ENCODE measurements at regions not wholly inside any gene's neighbourhood (a gene's known extent, or its start where the extent isn't known, plus 50 kb on each side); places are given as distances from the start of the nearest gene placed in this dataset.

DNA sequence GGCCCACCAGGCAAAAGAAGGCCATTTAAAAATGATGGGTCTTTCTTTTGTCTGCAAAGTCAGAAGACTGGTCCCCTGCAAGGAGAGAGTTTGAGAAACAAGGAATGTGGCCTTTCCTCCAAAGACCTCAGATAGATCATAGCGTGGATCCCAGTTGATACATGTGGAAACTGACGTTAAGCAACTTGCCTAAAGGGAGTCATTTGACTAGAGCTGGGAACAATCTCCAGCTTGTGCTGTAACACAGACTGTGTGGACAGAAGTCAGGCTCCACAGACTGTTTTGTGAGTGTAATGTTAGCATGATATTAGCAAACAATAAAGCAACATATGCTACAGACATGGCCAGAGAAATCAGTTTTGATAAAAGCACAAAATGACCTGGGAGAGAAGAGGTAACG lies 140.4 kb upstream of the CITED2 start:
- DNase-seq (ENCODE audit: low read depth): no peak

- no peak for DNase-seq (ENCODE audit: low read depth)
Measured at GRCh38 chr6:139510040-139510790, 135.8 kb upstream of the CITED2 start.

DNA sequence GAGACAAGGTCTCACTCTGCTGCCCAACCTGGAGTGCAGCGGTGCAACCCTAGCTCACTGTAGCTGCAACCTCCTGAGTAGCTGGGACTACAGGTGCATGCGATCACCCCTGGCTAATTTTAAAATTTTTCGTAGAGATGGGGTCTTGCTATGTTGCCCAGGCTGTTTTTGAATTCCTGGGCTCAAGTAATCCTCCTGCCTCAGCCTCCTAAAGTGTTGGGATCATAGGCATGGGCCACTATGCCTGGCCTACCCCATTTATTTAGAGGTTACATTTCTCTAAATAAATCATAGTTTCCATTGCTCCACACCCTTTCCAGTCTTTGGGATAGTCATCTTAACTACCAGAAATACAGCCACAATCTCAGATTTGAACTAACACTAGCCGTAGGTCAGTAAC lies 134.7 kb upstream of the CITED2 start:
- DNase-seq (ENCODE audit: low read depth): no peak

DNA sequence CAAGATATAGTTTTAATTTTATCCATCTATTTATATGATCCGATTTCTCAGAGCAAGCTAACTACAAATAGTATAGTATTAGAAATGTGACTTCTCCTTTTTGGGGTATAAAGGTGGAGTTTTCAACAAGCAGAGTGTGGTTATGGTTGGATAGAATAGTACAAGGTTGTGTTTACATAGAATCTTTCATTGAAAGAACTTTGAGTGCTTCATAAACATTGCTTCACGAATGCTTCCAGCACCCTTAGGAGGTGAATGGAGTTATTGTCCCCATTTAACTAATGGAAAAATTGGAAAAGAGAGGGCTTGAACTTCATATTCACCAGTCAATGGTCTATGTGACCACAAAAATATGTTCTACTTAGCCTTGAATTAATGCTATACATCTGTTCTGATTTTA lies 134.1 kb upstream of the CITED2 start:
- DNase-seq (ENCODE audit: low read depth): no peak

DNA sequence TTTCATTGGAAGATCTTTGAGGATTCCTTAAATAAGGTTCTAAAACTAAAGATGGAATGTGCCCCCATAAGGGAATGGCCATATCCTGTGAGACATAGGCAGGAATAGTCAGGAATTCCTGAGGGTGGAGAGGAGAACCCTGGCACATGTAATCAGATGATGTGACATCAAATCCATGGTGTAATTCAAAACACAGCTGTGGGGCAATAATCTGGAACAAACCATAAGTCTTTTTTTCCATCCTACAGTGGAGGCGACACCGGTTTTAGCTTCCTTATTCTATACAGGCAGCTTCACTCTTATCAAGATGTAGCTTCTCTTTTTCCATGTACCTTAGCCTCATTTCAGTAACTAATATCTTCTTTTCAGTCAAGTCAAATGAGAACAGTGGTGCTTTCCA lies 133.6 kb upstream of the CITED2 start:
- DNase-seq (ENCODE audit: low read depth): no peak

DNA sequence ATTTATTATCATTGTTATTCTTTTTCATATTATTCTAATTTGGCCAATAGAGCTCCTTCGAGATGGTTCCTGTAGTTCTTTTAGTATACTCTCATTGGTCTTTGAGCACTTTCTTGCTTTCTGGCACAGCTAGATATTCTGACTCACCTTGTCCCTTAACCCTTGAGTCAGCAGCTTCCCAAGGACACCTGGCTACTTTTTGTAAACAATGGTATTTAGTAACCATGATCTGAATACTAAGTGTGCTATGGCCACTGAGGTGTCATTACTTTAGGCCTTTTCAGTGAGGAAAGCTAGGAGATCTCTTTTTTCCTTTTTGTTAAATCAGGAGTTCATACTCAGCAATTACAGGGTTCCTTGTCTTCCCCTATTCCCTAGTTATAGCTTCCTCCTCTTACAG lies 126.5 kb upstream of the CITED2 start:
- DNase-seq (ENCODE audit: low read depth): peak; percentile 27

DNA sequence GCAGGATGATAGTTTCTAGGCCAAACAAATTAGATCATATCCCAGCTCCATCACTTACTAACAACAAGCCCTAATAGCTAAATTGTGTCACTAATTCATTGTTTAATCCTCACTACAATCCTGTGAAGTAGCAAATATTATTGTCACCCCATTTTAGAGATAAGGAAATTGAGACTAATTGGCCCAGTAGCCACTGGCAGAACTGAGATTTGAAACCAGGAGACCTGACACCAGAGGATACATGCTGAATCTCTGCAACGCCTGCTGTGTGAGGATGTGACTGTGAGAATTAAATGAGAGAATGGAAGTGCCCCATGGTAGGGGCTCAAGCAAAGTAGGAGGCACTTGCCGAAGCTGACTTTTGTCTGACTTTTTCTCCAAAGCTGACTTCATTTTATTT lies 124.3 kb upstream of the CITED2 start:
- no peak for DNase-seq (ENCODE audit: low read depth)

DNA sequence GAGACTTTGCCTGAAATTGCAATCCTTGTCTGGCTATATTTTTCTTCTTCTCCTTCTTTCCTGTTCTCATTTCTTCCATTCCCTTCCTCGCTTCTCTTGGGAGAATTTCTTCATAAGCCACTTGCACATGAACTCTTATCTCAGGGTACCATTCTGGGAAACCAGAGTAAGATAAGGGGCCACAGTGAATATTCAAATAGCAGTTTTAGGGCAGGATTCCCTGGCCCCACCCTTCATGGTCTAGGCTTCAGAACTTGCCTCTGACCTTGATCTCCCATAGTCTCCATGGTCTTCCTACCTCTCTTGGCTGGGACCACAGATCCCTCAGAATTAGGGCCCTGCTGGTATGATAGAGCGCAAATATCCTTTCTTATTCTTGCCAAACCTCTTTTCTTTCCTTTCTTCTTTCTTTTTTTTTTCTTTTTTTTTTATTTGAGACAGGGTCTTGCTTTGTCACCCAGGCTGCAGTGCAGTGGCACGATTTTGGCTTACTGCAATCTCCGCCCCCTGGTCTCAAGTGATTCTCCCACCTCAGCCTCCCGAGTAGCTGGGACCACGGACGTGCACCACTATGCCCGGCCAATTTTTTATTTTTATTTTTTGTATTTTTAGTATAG lies 123.0 kb upstream of the CITED2 start:
- no peak for DNase-seq (ENCODE audit: low read depth)

DNA sequence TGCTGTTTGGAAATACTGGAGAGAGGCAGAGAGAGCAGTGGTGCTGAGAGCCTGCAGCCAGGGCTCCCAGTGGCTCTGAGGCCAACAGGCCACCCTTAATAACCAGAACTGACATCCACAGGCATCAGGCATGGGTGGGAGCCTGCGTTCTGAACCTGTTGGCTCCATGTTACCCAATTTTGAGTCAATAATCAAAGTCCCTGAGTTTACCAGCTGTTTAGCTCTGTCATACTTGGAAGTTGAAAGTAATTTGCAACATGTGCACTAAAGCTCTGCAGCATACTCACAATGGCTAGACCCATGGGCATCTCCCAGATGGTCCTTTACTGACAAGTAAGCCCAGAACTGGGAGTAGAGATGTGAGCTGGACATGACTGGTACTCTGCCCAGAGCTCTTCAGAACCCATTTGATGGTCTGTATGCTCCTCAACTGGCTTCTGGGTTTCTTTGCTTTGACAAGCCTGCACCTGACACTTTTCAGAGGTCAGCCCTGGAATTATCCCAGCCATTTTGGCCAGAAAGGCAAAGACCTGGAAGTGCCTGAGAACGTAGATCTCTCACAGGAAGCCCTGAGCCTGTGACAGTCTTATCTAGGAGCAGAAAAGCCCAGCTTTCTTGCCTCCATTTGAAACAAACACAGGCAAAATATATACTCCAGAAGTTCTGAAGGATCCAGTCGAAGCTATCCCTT lies 122.4 kb upstream of the CITED2 start:
- no peak for DNase-seq (ENCODE audit: low read depth)

DNA sequence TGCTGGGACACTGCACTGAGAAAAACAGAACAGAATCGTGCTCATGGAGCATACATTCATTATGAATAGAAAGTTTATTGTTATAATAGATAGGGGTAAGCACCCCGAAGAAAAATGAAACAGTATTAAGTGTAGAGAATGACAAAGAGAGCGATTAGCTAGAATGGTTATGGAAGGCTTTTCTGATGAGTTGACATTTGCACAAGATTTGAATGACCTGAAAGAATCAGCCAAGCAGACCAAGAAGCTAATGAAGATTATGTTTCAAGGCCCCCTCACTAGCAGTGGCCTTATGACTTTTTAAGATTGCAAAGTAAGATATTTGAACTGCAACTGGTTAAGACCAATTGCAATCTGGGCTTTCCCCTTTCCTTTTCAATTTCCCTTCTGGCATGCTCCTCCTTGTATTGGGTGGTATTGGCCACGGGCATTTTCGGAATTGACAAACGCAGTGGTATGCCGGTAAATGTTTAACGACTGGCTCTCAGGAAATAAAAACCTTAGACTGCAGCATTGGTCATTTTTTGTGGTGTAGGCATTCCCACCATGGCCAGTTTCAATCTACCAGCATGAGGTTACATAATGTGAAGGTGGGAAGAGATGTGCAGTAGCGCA lies 120.0 kb upstream of the CITED2 start:
- no peak for DNase-seq (ENCODE audit: low read depth)

GRCh38 chr6:139490482-139490881 lies 116.0 kb upstream of the CITED2 start:
- DNase-seq (ENCODE audit: low read depth): peak; percentile 17

DNA sequence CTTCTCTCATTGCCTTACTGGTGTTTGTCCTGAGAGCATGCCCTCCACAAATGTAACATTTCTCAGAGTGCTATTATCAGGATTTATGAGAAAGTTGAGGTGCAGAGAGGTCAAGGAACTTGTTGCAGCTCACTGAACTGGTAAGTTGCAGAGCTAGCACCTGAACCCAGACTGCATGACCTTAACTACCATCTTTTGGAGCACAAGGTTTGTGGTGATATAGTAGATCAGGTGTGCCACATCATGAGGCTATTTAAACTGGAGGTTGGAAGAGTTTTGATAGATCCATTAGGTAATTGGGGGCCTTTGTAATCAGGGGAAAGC lies 112.0 kb upstream of the CITED2 start:
- no peak for DNase-seq (ENCODE audit: low read depth)

DNA sequence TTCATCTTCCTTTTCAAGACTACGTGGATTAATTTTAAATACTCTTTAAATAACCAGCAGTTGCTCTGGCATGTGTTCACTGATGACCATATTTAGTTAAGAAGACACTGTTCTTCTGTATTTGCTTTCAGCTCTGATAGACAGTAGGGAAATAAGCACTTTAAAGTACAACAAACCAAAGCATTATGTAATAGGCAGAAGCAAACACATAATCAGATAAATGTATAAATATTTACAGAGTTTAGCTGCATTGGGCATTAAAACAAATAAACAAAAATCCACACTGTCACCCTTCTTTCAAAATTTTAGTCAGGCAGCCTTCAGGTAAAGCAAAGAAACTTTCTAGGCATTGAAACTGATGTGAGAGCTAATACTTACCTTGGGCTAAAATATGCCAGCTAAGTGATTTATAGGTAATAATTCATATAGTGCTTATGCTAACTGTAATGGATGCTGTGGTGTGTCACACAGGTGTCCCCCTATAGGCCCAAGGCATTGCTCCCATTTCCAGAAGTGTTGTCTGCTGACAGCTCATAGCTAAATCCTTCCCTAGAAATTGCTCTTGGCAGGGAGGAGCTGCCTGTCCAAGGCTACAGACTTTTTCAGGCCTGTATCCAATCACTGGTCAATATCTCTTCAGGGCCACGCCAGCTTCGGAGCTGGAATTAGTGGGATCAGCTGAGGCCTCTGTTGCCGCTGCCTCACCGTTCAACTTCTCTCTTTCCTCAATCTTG lies 111.5 kb upstream of the CITED2 start:
- DNase-seq (ENCODE audit: low read depth): no peak

DNA sequence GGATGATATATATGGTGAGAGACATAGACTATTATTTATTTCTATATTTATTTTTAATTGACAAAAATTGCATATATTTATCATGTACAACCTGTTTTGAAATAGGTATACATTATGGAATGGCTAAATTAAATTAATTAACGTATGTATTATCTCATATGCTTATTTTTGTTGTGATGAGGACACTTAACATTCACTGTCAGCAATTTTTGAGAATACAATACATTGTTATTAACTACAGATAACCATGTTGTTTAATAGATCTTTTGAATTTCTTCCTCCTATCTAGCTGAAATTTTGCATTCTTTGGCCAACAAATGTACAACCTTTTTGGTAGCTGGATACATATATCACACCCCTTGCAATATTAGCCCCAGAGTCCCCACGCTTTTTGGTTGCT lies 110.7 kb upstream of the CITED2 start:
- no peak for DNase-seq (ENCODE audit: low read depth)

DNA sequence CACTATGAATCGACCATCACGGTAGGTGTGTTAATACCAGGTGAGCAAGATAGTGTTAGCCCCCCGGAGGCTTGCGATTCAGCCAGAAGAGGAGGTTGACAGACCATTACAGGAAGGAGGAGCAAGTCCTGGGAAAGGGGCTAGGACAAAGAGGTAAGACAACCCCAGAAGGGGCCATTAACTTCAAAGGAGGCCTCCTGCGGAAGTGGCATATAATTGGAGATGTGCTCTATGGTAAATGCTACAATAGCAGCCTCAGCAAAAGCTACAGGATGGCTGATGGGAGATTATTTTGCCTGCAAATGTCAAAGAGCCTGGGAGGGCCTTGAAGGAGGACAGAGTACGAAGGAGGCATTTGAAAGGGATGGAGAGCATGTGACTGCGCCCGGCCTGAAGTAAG lies 108.6 kb upstream of the CITED2 start:
- no peak for DNase-seq (ENCODE audit: low read depth)

- no peak for DNase-seq (ENCODE audit: low read depth)
Measured at GRCh38 chr6:139482287-139482686, 107.8 kb upstream of the CITED2 start.

DNA sequence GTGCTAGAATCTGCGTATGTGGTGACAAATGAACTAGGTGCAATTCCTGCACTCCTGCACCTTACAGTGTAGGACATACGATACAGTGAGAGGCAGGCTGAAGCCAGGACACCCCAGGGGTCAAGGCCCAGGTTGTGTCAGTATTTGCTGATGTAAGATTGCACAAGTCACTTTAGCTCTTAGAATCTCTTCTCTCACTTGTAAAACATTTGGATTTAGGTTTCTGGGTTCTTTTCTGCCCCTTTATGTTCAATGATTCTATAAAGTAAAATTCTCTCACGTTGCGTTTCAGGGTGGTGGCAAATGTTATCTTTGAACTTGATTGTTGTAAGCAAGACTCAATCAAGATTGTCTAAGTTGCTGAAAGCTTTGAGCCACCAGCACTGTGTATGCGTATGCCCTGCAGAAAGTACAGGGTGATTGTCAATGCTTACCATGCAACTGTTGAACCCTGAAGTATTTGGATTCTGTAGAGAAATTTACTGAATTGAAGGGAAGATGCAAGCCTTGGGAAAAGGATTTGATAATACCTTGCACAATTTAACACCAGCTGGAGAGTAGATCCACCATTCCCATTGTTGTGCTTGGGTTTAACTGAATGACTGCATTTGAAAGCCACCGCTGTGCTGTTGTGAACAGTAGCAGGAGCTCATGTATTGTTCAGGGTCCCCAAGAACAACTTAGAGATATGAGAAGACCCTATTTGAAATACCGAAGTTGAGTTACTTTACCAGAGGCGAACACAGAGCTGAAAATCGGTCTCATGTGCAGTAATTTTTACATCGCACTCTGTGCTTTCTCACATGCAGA lies 106.1 kb upstream of the CITED2 start:
- no peak for DNase-seq (ENCODE audit: low read depth)

DNA sequence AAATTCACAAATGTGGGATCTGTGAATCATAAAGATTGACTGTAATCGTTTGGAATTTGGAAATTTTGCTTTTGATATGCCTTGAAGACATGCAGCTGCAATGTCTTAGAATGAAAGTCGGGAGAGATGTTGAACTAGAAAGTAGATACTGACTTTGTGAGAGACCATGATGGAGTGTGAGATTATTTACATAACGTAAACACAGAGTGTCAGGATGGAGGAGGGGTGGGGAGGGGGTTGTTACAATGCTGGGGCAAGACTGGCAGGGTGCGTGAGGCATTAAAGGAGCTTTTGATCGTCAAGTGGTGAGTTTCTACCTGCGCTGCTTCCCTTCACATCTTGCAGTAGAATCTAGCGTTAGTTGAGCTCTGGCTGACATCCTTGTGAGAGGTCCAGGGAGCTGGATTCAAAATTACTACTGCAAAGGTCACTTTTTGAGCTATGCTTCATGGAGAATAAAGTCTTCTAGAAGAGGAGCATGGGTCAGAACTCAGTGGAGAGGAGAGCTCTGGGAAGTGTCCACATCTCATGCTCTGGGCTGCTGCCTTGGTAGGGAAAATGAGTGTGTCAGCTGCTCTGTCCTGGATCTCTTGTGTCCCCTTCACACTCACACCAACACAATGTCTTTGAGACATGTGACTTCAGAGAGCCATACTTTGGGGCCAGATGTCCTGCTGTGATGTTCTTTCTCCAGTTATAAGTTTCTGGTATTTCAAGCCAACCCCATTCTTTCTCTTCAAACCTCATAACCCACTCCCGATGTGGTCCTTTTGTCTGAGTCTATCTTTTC lies 105.2 kb upstream of the CITED2 start:
- no peak for DNase-seq (ENCODE audit: low read depth)

GRCh38 chr6:139475646-139476045 lies 101.2 kb upstream of the CITED2 start:
- no peak for DNase-seq (ENCODE audit: low read depth)

DNA sequence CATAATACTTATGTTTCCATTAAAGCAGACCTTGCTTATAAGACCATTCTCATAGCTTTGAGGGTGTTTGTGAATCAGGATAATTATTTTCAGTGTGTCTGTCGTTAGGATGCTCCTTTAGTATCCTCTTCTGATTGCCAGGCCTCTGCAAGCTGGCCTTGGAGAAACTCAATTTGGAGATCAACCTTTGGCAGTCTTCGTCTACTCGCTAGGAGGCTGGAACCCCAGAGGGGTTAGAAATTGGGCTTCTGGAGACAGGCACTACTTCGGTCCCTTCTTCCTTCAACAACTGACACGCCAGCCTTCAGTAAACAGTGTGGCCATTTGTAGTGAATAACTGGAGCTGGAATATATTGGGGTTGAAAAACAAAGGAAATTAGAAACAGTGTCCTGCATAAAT lies 100.8 kb upstream of the CITED2 start:
- no peak for DNase-seq (ENCODE audit: low read depth)
